ENCODE measurements at regions not wholly inside any gene's neighbourhood (a gene's known extent, or its start where the extent isn't known, plus 50 kb on each side); places are given as distances from the start of the nearest gene placed in this dataset.

- H3K9ac ChIP-seq: no peak overlapping the region
- no peaks in the 10 kb centered on the region for H3K27me3 ChIP-seq
- no peak overlapping the region for H3K27ac ChIP-seq
- H3K4me1 ChIP-seq: peaks cover 9% of the 10 kb centered on the region
- no peaks in the 10 kb centered on the region for H3K9me3 ChIP-seq
- no peaks in the 10 kb centered on the region for H4K20me1 ChIP-seq
- TF ChIP-seq Cebpa-rat (IDR thresholded peaks at IDR 0.05): no peak
- no peak overlapping the region for H3K4me3 ChIP-seq
- H3K36me3 ChIP-seq: no peaks in the 10 kb centered on the region
- peak overlapping the region; percentile 43 for H3K4me2 ChIP-seq
Measured at GRCh38 chr1:38527373-38527966, 332.1 kb downstream of the RRAGC start.

GRCh38 chr1:38526046-38526445 lies 333.5 kb downstream of the RRAGC start:
- peaks cover 9% of the 10 kb centered on the region for H3K4me1 ChIP-seq
- H3K27me3 ChIP-seq: no peaks in the 10 kb centered on the region
- no peaks in the 10 kb centered on the region for H4K20me1 ChIP-seq
- H3K4me3 ChIP-seq: no peak overlapping the region
- no peak overlapping the region for H3K27ac ChIP-seq
- no peaks in the 10 kb centered on the region for H3K9me3 ChIP-seq
- no peak overlapping the region for H3K9ac ChIP-seq
- H3K36me3 ChIP-seq: no peaks in the 10 kb centered on the region
- H3K4me2 ChIP-seq: no peak overlapping the region
- TF ChIP-seq Cebpa-rat (IDR thresholded peaks at IDR 0.05): no peak

GRCh38 chr1:38525343-38526043 lies 334.1 kb downstream of the RRAGC start:
- TF ChIP-seq Cebpa-rat (IDR thresholded peaks at IDR 0.05): no peak
- H3K9me3 ChIP-seq: no peaks in the 10 kb centered on the region
- H3K27ac ChIP-seq: no peak overlapping the region
- H3K9ac ChIP-seq: no peak overlapping the region
- no peak overlapping the region for H3K4me3 ChIP-seq
- H3K4me1 ChIP-seq: peaks cover 9% of the 10 kb centered on the region
- no peak overlapping the region for H3K4me2 ChIP-seq
- H3K36me3 ChIP-seq: no peaks in the 10 kb centered on the region
- H3K27me3 ChIP-seq: no peaks in the 10 kb centered on the region
- no peaks in the 10 kb centered on the region for H4K20me1 ChIP-seq

GRCh38 chr1:38524025-38524641 lies 335.4 kb downstream of the RRAGC start:
- Histone ChIP-seq H3K27ac (no peak overlapping the region), H3K9me3 (no peaks in the 10 kb centered on the region), H3K36me3 (no peaks in the 10 kb centered on the region)

GRCh38 chr1:38523568-38523939 lies 336.0 kb downstream of the RRAGC start:
- Histone ChIP-seq H3K4me1 (peaks cover 9% of the 10 kb centered on the region), H3K4me2 (no peak overlapping the region), H3K36me3 (no peaks in the 10 kb centered on the region), H3K9ac (no peak overlapping the region), H3K9me3 (no peaks in the 10 kb centered on the region), H3K27me3 (no peaks in the 10 kb centered on the region), H3K4me3 (no peak overlapping the region), H3K27ac (no peak overlapping the region), H4K20me1 (no peaks in the 10 kb centered on the region)
- no peak for TF ChIP-seq Cebpa-rat (IDR thresholded peaks at IDR 0.05)

More at GRCh38 chr1:38524025-38524641, 335.4 kb downstream of the RRAGC start:
- Histone ChIP-seq H3K4me3 (no peak overlapping the region), H3K9ac (no peak overlapping the region), H3K4me1 (peaks cover 9% of the 10 kb centered on the region), H3K4me2 (no peak overlapping the region), H3K27me3 (no peaks in the 10 kb centered on the region), H4K20me1 (no peaks in the 10 kb centered on the region)
- no peak for TF ChIP-seq Cebpa-rat (IDR thresholded peaks at IDR 0.05)

GRCh38 chr1:38522915-38523567 lies 336.5 kb downstream of the RRAGC start:
- H3K27me3 ChIP-seq: no peaks in the 10 kb centered on the region
- H3K4me3 ChIP-seq: no peak overlapping the region
- no peaks in the 10 kb centered on the region for H3K36me3 ChIP-seq
- no peak for TF ChIP-seq Cebpa-rat (IDR thresholded peaks at IDR 0.05)
- H3K9ac ChIP-seq: no peak overlapping the region
- H4K20me1 ChIP-seq: no peaks in the 10 kb centered on the region
- no peak overlapping the region for H3K27ac ChIP-seq
- no peaks in the 10 kb centered on the region for H3K9me3 ChIP-seq
- peaks cover 9% of the 10 kb centered on the region for H3K4me1 ChIP-seq
- no peak overlapping the region for H3K4me2 ChIP-seq

GRCh38 chr1:38516560-38516959 lies 343.0 kb downstream of the RRAGC start:
- Histone ChIP-seq H3K36me3 (no peaks in the 10 kb centered on the region), H4K20me1 (no peaks in the 10 kb centered on the region), H3K4me1 (no peaks in the 10 kb centered on the region), H3K9ac (no peak overlapping the region), H3K27me3 (no peaks in the 10 kb centered on the region), H3K4me3 (no peak overlapping the region), H3K27ac (no peak overlapping the region), H3K9me3 (no peaks in the 10 kb centered on the region), H3K4me2 (no peak overlapping the region)
- TF ChIP-seq Cebpa-rat (IDR thresholded peaks at IDR 0.05): no peak

- H3K4me2 ChIP-seq: no peak overlapping the region
- no peaks in the 10 kb centered on the region for H3K4me1 ChIP-seq
- no peaks in the 10 kb centered on the region for H3K9me3 ChIP-seq
- H4K20me1 ChIP-seq: no peaks in the 10 kb centered on the region
- no peak overlapping the region for H3K9ac ChIP-seq
- H3K27me3 ChIP-seq: no peaks in the 10 kb centered on the region
- no peak overlapping the region for H3K4me3 ChIP-seq
- no peaks in the 10 kb centered on the region for H3K36me3 ChIP-seq
- TF ChIP-seq Cebpa-rat (IDR thresholded peaks at IDR 0.05): no peak
- H3K27ac ChIP-seq: no peak overlapping the region
Measured at GRCh38 chr1:38512789-38513188, 346.8 kb downstream of the RRAGC start.

- Histone ChIP-seq H3K9ac (no peak overlapping the region), H3K27me3 (no peaks in the 10 kb centered on the region), H3K4me3 (no peak overlapping the region), H4K20me1 (no peaks in the 10 kb centered on the region), H3K36me3 (no peaks in the 10 kb centered on the region), H3K9me3 (no peaks in the 10 kb centered on the region), H3K4me2 (no peak overlapping the region), H3K27ac (no peak overlapping the region), H3K4me1 (no peaks in the 10 kb centered on the region)
- TF ChIP-seq Cebpa-rat (IDR thresholded peaks at IDR 0.05): no peak
Measured at GRCh38 chr1:38512024-38512767, 347.4 kb downstream of the RRAGC start.

Data from BLaER1 (cell line).